ENCODE measurements at regions not wholly inside any gene's neighbourhood (a gene's known extent, or its start where the extent isn't known, plus 50 kb on each side); places are given as distances from the start of the nearest gene placed in this dataset.

DNA sequence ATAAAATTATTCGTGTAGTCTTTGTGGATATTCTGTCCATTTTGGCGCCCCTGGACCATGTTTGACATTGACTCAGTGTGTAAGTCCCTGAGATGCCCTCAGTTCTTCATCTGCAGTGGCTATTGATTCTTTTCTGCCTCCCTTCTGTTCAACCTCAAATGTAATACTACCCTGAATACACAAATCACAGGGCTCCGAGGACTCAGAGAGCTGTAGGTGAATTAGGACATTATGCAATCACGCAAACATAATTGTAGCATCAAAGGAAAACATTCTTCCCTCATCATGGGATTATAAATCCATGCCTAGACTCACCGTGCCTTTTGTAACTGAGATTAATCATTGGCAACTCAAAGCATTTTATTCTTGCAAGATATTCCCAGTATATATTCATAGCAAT is 161.4 kb upstream of the PACRGL start:
- no peak overlapping the region for H3K4me3 ChIP-seq (replicated peaks; ENCODE audit: low read depth, low read length)
- H3K27me3 ChIP-seq (replicated peaks; ENCODE audit: control insufficient read depth, insufficient read depth, low read length): no peaks in the 10 kb centered on the region
- no peak for DNase-seq (ENCODE audit: extremely low read depth, insufficient read length)
- no peaks in the 10 kb centered on the region for H3K36me3 ChIP-seq (ENCODE audit: control insufficient read depth, insufficient read depth, low read length)
- TF ChIP-seq, protein P1, sequence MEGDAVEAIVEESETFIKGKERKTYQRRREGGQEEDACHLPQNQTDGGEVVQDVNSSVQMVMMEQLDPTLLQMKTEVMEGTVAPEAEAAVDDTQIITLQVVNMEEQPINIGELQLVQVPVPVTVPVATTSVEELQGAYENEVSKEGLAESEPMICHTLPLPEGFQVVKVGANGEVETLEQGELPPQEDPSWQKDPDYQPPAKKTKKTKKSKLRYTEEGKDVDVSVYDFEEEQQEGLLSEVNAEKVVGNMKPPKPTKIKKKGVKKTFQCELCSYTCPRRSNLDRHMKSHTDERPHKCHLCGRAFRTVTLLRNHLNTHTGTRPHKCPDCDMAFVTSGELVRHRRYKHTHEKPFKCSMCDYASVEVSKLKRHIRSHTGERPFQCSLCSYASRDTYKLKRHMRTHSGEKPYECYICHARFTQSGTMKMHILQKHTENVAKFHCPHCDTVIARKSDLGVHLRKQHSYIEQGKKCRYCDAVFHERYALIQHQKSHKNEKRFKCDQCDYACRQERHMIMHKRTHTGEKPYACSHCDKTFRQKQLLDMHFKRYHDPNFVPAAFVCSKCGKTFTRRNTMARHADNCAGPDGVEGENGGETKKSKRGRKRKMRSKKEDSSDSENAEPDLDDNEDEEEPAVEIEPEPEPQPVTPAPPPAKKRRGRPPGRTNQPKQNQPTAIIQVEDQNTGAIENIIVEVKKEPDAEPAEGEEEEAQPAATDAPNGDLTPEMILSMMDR (IDR thresholded peaks at IDR 0.05; ENCODE audit: insufficient read depth, low read length, poor library complexity, severe bottlenecking): no peak

DNA sequence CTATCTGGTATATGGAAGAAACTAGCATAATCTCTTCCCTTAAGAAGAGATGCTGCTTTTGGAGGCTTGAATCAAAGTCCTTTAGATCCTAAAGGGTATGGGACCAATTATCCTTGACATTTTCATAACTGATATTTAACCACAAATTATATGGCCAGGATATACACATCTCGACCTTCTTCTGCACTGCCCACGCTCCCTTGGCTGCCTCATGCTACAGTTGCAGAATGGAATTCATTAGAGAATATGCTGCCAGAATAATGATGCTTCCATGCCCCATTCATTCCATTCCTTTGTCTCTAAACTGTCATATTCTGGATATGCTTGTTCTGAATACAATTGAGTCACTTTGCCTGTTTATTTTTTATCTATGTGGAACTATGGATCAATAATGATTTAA is 157.1 kb upstream of the PACRGL start:
- Histone ChIP-seq H3K36me3 (ENCODE audit: control insufficient read depth, insufficient read depth, low read length) (no peaks in the 10 kb centered on the region), H3K27me3 (replicated peaks; ENCODE audit: control insufficient read depth, insufficient read depth, low read length) (no peaks in the 10 kb centered on the region), H3K4me3 (replicated peaks; ENCODE audit: low read depth, low read length) (no peak overlapping the region)
- TF ChIP-seq, protein P1 (IDR thresholded peaks at IDR 0.05; ENCODE audit: insufficient read depth, low read length, poor library complexity, severe bottlenecking): no peak
- DNase-seq (ENCODE audit: extremely low read depth, insufficient read length): no peak

DNA sequence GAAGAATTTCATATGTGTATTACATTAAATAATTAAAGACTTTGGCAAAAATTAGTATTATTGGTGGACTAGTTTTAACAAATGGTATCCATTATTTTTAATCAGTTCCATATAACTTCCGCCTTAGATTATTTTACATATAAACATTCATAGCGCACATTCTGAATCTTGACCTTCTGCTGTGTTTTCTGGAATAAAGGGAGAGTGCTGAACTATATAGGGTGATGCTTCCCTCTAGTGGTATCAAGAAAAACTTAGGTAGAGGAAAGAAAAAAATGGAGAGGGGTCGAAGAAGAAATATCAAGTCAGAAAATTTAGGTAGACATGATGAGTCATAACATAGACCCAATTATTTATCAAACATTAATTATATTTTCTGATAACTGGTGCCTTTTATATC is 155.6 kb upstream of the PACRGL start:
- Histone ChIP-seq H3K36me3 (ENCODE audit: control insufficient read depth, insufficient read depth, low read length) (no peaks in the 10 kb centered on the region), H3K4me3 (replicated peaks; ENCODE audit: low read depth, low read length) (no peak overlapping the region), H3K27me3 (replicated peaks; ENCODE audit: control insufficient read depth, insufficient read depth, low read length) (no peaks in the 10 kb centered on the region)
- peak; percentile 1 for DNase-seq (ENCODE audit: extremely low read depth, insufficient read length)
- TF ChIP-seq, protein P1 (IDR thresholded peaks at IDR 0.05; ENCODE audit: insufficient read depth, low read length, poor library complexity, severe bottlenecking): peak; percentile 29

DNA sequence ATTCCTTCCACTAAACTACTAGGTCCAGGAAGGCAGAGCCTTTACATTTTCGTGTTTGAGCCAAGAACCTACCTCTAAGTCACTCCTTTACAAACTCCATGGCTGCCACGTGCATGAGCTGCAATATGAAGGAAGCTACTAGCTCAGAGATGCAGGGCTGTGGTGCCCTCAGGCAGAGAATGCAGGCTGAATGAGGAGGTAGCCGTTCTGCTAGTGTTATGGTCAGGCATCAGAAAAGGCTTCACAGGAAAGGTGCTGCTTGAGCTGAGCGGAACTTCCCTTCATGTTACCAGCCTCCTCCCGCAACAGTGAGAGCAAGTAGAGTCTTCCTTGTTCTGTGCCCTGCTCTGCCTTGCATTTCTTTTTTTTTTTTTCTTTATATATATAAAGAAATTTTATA is 148.3 kb upstream of the PACRGL start:
- Histone ChIP-seq H3K27me3 (replicated peaks; ENCODE audit: control insufficient read depth, insufficient read depth, low read length) (no peaks in the 10 kb centered on the region), H3K36me3 (ENCODE audit: control insufficient read depth, insufficient read depth, low read length) (no peaks in the 10 kb centered on the region), H3K4me3 (replicated peaks; ENCODE audit: low read depth, low read length) (no peak overlapping the region)
- no peak for DNase-seq (ENCODE audit: extremely low read depth, insufficient read length)
- TF ChIP-seq, protein P1 (IDR thresholded peaks at IDR 0.05; ENCODE audit: insufficient read depth, low read length, poor library complexity, severe bottlenecking): no peak

DNA sequence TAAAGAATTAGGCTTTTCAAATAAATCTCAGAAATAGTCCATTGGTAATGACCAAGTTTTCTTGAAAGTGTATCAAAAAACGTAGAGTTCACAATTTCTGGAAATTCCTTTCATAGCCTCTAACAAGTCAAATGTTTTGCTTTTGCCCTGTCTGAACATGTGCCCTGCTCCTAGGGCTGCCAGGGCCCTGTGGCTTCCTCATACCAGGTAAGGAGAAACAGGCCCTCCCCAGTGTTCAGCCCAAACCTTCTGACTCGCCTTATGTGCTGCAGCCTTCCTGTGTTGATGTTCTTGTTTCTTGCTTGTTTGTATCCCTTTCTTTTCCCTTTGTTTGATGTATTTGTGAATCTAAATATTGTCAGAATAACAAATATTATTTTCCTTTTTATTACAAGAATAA is 146.1 kb upstream of the PACRGL start:
- Histone ChIP-seq H3K27me3 (replicated peaks; ENCODE audit: control insufficient read depth, insufficient read depth, low read length) (no peaks in the 10 kb centered on the region), H3K4me3 (replicated peaks; ENCODE audit: low read depth, low read length) (no peak overlapping the region), H3K36me3 (ENCODE audit: control insufficient read depth, insufficient read depth, low read length) (no peaks in the 10 kb centered on the region)
- no peak for DNase-seq (ENCODE audit: extremely low read depth, insufficient read length)
- TF ChIP-seq, protein P1 (IDR thresholded peaks at IDR 0.05; ENCODE audit: insufficient read depth, low read length, poor library complexity, severe bottlenecking): no peak

DNA sequence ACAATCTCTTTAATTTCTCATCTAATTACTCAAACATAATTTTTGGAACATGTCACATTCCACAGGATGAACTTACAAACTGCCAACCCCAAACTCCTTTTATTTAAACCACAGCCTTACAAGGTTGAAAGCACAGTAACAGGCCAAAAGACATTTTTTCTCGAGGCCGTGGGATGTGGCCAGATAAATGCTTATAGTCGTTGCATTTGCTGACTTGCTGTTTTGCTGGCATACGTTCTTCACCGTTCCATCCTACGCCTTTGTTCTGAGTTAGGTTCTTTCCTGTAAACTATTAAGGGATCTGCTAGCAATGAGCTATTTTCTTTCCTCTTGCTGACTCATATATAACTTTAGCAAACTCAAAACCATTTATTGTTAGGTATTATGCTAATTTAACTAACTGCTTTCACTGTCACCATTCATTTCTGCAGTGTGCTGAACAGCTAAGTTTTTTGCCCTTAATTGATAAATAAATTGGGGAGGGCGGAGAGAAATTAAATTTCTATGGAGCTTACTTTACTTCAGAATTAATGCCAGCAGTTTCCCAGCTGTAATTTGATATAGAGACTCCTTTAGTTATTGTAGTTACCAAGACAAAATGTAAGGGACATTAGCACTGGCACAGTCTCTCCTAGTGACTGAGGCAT is 135.1 kb upstream of the PACRGL start:
- no peak for DNase-seq (ENCODE audit: extremely low read depth, insufficient read length)
- TF ChIP-seq, protein P1 (IDR thresholded peaks at IDR 0.05; ENCODE audit: insufficient read depth, low read length, poor library complexity, severe bottlenecking): no peak
- H3K4me3 ChIP-seq (replicated peaks; ENCODE audit: low read depth, low read length): no peak overlapping the region
- no peaks in the 10 kb centered on the region for H3K27me3 ChIP-seq (replicated peaks; ENCODE audit: control insufficient read depth, insufficient read depth, low read length)
- no peaks in the 10 kb centered on the region for H3K36me3 ChIP-seq (ENCODE audit: control insufficient read depth, insufficient read depth, low read length)

Measured in GM06990 (cell line).